LNCaP clone FGC (cell line): ENCODE measurements at regions not wholly inside any gene's neighbourhood (a gene's known extent, or its start where the extent isn't known, plus 50 kb on each side); places are given as distances from the start of the nearest gene placed in this dataset.
A peak's percentile ranks its signal among the peaks of the same experiment; 100 is the strongest.

Experiments
- DNase-seq: peaks from one replicate; pipeline ENCODE4 v3.0.0-alpha.2; 2011; ENCODE audit warnings: low read depth
- H3K4me3 ChIP-seq: 2 replicates; pipeline ENCODE4 v1.5.1; 2011; ENCODE audit warnings: mild to moderate bottlenecking, low read depth, low read length, control low read depth
- TF ChIP-seq, protein P1 (sequence below): IDR thresholded peaks from 2 replicates; pipeline ENCODE4 v1.5.1; 2012; ENCODE audit warnings: mild to moderate bottlenecking; ENCODE audit not compliant: control insufficient read depth, insufficient read depth; ENCODE audit errors: extremely low read depth

DNA sequence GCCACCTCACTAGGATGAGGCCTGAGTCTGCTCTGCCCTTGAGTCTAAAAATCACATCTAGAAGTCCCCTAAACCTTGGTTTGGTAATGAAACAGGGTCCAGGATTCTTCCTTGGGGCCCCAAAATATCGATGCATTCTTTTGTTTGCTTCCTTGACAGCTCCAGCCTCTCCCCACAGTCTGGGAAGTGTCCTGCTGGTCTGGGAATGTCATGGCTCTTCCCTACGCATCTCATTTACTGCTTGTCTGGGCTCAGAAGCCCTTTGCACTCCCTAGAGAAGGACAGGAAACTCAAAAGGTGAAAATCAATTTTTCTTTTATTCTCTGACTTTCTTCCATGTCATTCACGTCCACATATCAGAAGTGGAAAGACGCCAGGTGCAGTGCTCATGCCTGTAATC, 115.8 kb downstream of the DRD1 start:
- no peak for DNase-seq
- H3K4me3 ChIP-seq: no peak overlapping the region
- TF ChIP-seq, protein P1, sequence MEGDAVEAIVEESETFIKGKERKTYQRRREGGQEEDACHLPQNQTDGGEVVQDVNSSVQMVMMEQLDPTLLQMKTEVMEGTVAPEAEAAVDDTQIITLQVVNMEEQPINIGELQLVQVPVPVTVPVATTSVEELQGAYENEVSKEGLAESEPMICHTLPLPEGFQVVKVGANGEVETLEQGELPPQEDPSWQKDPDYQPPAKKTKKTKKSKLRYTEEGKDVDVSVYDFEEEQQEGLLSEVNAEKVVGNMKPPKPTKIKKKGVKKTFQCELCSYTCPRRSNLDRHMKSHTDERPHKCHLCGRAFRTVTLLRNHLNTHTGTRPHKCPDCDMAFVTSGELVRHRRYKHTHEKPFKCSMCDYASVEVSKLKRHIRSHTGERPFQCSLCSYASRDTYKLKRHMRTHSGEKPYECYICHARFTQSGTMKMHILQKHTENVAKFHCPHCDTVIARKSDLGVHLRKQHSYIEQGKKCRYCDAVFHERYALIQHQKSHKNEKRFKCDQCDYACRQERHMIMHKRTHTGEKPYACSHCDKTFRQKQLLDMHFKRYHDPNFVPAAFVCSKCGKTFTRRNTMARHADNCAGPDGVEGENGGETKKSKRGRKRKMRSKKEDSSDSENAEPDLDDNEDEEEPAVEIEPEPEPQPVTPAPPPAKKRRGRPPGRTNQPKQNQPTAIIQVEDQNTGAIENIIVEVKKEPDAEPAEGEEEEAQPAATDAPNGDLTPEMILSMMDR: no peak

DNA sequence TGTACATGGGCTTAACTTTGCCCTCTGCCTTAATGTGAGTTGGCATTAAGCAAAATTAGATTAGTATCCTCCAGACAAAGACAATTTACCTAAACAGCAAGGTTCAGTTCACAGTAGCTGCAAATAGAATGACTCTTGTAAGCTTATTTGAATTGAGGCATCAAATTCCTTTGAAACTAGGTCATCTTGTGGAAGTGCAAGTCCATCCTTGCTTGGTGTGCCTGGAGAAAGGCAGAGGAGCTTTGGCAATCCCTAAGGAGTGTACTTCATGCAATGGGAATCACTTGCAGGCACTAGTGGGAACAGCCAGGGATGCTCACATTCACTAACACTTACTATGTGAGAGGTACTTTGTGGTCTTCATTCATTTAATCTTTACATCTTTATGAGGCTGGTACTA, 118.3 kb downstream of the DRD1 start:
- TF ChIP-seq, protein P1: no peak
- DNase-seq: no peak

DNA sequence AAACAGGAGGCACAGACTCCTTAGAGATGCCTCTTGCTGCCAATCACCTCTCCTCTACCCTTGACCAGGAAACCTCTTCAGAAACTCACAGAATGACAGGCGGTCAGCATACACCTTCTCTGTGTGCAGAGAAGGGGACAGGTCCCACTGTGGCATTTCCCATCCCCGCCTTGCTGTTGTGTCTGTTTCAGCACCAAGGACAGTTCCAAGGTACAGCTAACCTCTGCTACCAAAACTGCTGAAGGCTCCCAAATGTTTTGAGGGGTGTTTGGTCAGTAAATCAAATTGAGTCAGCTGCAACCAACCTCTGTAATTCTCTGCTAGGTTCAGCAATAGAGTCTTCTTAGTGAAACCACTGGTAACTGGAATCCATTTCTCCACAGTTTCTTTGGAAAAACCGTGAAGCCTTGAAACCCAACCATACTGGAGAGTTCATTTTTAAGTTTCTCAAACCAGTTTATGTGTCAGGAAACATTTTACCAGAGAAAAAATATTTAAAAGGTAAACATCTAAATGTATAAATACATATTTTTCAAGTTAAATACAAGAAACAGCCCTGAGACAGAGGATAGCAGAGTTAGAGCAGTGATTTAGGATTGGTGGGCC, 122.0 kb downstream of the DRD1 start:
- peak; percentile 3 for DNase-seq
- TF ChIP-seq, protein P1: no peak
- no peak overlapping the region for H3K4me3 ChIP-seq

More for the DNA sequence above, 118.3 kb downstream of the DRD1 start:
- no peak overlapping the region for H3K4me3 ChIP-seq

DNA sequence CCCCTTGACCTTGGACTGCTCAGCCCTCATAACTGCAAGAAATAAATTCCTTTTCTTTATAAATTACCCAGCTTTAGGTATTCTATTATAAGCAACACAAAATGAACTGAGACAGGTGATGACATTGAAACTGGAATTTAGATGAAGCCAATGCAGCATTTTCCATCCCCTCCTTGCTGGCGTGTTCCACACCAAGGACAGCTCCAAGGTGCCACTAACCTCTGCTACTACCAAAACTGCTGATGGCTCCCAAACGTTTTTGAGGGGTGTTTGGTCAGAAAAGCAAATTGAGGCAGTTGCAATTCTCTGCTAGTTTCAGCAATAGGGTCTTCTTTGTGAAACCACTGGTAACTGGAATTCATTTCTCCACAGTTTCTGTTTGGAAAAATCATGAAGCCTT, 124.8 kb downstream of the DRD1 start:
- DNase-seq: no peak

DNA sequence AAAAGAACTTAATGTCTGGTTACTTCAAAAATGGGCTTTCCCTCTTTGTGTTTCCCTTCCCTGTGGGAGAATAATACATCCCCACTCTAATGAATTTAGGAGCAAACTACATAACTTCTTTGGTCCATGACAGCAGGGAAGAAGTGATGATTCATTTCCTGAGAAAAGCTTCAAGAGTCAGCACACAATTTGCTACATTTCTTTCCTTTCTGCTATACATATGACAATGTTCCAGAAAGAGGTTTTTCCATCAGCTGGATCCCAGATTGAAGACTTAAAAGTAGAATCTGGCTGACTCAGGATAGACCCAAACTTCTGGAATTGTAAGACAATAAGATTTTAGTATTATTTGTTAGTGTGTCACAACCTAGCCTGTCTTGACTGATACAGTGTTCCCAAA, 126.1 kb downstream of the DRD1 start:
- TF ChIP-seq, protein P1: no peak
- no peak for DNase-seq
- no peak overlapping the region for H3K4me3 ChIP-seq

More for the DNA sequence above, 124.8 kb downstream of the DRD1 start:
- TF ChIP-seq, protein P1: no peak
- H3K4me3 ChIP-seq: no peak overlapping the region

DNA sequence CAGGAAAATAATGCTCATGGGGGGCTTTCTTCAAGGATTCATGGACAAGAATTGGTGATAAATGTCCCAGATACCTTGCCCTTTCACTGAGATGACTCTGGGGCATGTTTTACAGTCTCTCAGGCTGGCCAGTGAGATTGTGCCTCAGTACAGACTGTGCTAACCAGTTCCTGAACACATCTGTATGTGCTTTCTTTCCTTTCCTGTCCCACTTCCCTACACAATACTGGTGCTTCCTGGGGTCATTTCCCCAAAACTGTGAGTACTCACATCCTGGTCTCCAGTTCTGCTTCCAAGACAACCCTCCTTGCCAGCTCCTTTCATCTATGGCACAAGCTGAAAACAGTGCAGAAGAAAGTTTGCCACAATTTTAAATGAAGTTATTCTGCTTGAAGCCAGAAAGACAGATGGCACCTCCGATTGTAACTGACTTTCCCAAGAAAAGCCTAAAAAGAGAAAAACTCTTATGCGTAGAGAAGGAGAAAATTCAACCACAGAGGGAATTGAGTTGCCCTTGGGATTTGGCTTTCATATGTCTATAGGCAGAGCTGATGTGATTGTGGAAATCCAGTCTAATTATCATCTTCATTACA, 134.7 kb downstream of the DRD1 start:
- H3K4me3 ChIP-seq: no peak overlapping the region
- no peak for DNase-seq
- TF ChIP-seq, protein P1: no peak

DNA sequence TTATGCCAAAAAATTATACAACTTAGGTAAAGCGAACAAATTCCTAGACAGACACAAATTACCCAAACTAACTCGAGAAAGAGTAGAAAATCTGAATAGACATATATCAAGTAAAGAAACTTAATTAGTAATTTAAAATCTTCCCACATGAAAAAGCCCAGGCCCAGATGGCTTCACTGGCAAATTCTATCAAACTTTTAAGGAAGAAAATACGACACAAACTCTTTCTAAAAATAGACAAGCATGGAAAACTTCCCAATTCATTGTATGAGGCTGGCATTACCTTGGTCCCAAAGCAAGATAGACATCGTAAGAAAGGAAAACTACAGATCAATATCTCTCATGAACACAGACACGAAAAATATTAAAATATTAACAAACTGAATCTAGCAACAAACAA, 135.3 kb downstream of the DRD1 start:
- TF ChIP-seq, protein P1: no peak
- no peak overlapping the region for H3K4me3 ChIP-seq
- DNase-seq: no peak
